GM23338 (cell line): ENCODE measurements at regions not wholly inside any gene's neighbourhood (a gene's known extent, or its start where the extent isn't known, plus 50 kb on each side); places are given as distances from the start of the nearest gene placed in this dataset.

Experiments used
- ATAC-seq: fragments of 200-7000 bp; cut with Tn5 transposase; 3 replicates; pipeline ENCODE4 v1.9.1; 2020
- DNase-seq: peaks from one replicate; pipeline ENCODE4 v3.0.0-alpha.2; 2015; ENCODE audit warnings: low spot score
- H2AFZ ChIP-seq: fragments of 200-600 bp; sonication (generic); 2 replicates; pipeline ENCODE4 v1.8.0; 2016; ENCODE audit warnings: antibody characterized with exemption, mild to moderate bottlenecking, moderate library complexity
- H3F3A ChIP-seq: fragments of 200-600 bp; sonication (generic); replicated peaks from 2 replicates; pipeline ENCODE4 v1.8.0; 2017; ENCODE audit warnings: antibody characterized with exemption, mixed run types, low read depth
- H3K27ac ChIP-seq: fragments of 200-600 bp; sonication (generic); 2 replicates; pipeline ENCODE4 v1.6.1; 2016; ENCODE audit warnings: low read depth
- H3K27me3 ChIP-seq: fragments of 200-600 bp; sonication (generic); 2 replicates; pipeline ENCODE4 v1.8.0; 2016; ENCODE audit warnings: mild to moderate bottlenecking, mixed run types, moderate library complexity; ENCODE audit not compliant: insufficient read depth
- H3K36me3 ChIP-seq: fragments of 200-600 bp; sonication (generic); 2 replicates; pipeline ENCODE4 v1.8.0; 2016; ENCODE audit warnings: mild to moderate bottlenecking; ENCODE audit not compliant: insufficient read depth
- H3K4me1 ChIP-seq: fragments of 200-600 bp; sonication (generic); 2 replicates; pipeline ENCODE4 v1.8.0; 2016; ENCODE audit warnings: mild to moderate bottlenecking, moderate library complexity; ENCODE audit not compliant: insufficient read depth
- H3K4me2 ChIP-seq: fragments of 200-600 bp; sonication (generic); 2 replicates; pipeline ENCODE4 v1.7.1; 2017; ENCODE audit warnings: mixed run types
- H3K4me3 ChIP-seq: fragments of 200-600 bp; sonication (generic); 2 replicates; pipeline ENCODE4 v1.6.1; 2016; ENCODE audit warnings: mixed run types
- H3K79me2 ChIP-seq: fragments of 200-600 bp; sonication (generic); replicated peaks from 2 replicates; pipeline ENCODE4 v1.8.0; 2017; ENCODE audit warnings: mild to moderate bottlenecking; ENCODE audit not compliant: insufficient read depth
- H3K9me2 ChIP-seq: fragments of 200-600 bp; sonication (generic); 2 replicates; pipeline ENCODE4 v1.8.0; 2017; ENCODE audit not compliant: insufficient read depth
- H4K20me1 ChIP-seq: fragments of 200-600 bp; sonication (generic); replicated peaks from 2 replicates; pipeline ENCODE4 v1.8.0; 2017; ENCODE audit warnings: mild to moderate bottlenecking; ENCODE audit not compliant: insufficient read depth
- H3K27ac Mint-ChIP-seq: 2 replicates; pipeline ENCODE4 v1.8.0; 2020; ENCODE audit warnings: inconsistent platforms, mild to moderate bottlenecking, moderate library complexity, mixed read lengths
- H3K27me3 Mint-ChIP-seq: 3 replicates; pipeline ENCODE4 v1.8.0; 2022; ENCODE audit warnings: low read depth, mild to moderate bottlenecking, moderate library complexity, mixed read lengths, inconsistent platforms; ENCODE audit not compliant: insufficient read depth, poor library complexity
- H3K36me3 Mint-ChIP-seq: 3 replicates; pipeline ENCODE4 v1.8.0; 2021; ENCODE audit warnings: low read depth, mild to moderate bottlenecking, inconsistent platforms, moderate library complexity, mixed read lengths
- H3K4me1 Mint-ChIP-seq: 3 replicates; pipeline ENCODE4 v1.8.0; 2020; ENCODE audit warnings: mild to moderate bottlenecking, inconsistent platforms, mixed read lengths
- H3K4me3 Mint-ChIP-seq: 3 replicates; pipeline ENCODE4 v1.8.0; 2021; ENCODE audit warnings: moderate library complexity, mild to moderate bottlenecking, inconsistent platforms, mixed read lengths
- H3K9me3 Mint-ChIP-seq: 3 replicates; pipeline ENCODE4 v1.8.0; 2020; ENCODE audit warnings: moderate library complexity, mild to moderate bottlenecking, inconsistent platforms, mixed read lengths
- CREB1 ChIP-seq: fragments of 250-450 bp; sonication (Bioruptor Pico); IDR thresholded peaks from 2 replicates; pipeline ENCODE4 v1.5.0; 2020; ENCODE audit warnings: low read depth, mild to moderate bottlenecking, moderate library complexity
- EZH2 ChIP-seq: fragments of 200-600 bp; sonication (generic); IDR thresholded peaks from one replicate; pipeline ENCODE4 v1.8.0; 2017; ENCODE audit warnings: antibody characterized with exemption, mild to moderate bottlenecking, low read depth; ENCODE audit not compliant: unreplicated experiment
- EZH2phosphoT487 ChIP-seq: fragments of 200-600 bp; sonication (generic); IDR thresholded peaks from one replicate; pipeline ENCODE4 v1.8.1; 2018; ENCODE audit warnings: antibody characterized with exemption; ENCODE audit not compliant: unreplicated experiment
- JUNB ChIP-seq: IDR thresholded peaks from one replicate; pipeline ENCODE4 v1.6.1; 2016; ENCODE audit warnings: antibody characterized with exemption; ENCODE audit not compliant: unreplicated experiment
- NANOG ChIP-seq: IDR thresholded peaks from 2 replicates; pipeline ENCODE4 v1.6.1; 2016; ENCODE audit warnings: antibody characterized with exemption, borderline replicate concordance
- POLR2AphosphoS5 ChIP-seq: IDR thresholded peaks from 2 replicates; pipeline ENCODE4 v1.6.1; 2016; ENCODE audit warnings: antibody characterized with exemption, low read depth
- STAT1 ChIP-seq: IDR thresholded peaks from one replicate; pipeline ENCODE4 v1.6.1; 2016; ENCODE audit warnings: antibody characterized with exemption; ENCODE audit not compliant: unreplicated experiment
- ZNF114 ChIP-seq: fragments of 250-450 bp; sonication (Bioruptor Pico); IDR thresholded peaks from 2 replicates; pipeline ENCODE4 v1.5.0; 2020; ENCODE audit warnings: mild to moderate bottlenecking, moderate library complexity
- ZNF331 ChIP-seq: fragments of 250-450 bp; sonication (Bioruptor Pico); IDR thresholded peaks from 2 replicates; pipeline ENCODE4 v1.5.0; 2020; ENCODE audit warnings: low read depth, mild to moderate bottlenecking, moderate library complexity
- TF ChIP-seq, protein P1 (sequence below): fragments of 250-450 bp; sonication (Bioruptor Pico); IDR thresholded peaks from 2 replicates; pipeline ENCODE4 v1.5.0; 2020; ENCODE audit warnings: mild to moderate bottlenecking, moderate library complexity
- TF ChIP-seq, protein P2 (sequence below): IDR thresholded peaks from 2 replicates; pipeline ENCODE4 v1.6.1; 2016; ENCODE audit warnings: antibody characterized with exemption
- TF ChIP-seq, protein P3 (sequence below): IDR thresholded peaks from one replicate; pipeline ENCODE4 v1.6.1; 2018; ENCODE audit warnings: antibody characterized with exemption; ENCODE audit not compliant: unreplicated experiment
- TF ChIP-seq, protein P4 (sequence below), 2 experiments: fragments of 200-600 bp in 1 of 2; sonication (generic) in 1 of 2; conservative IDR thresholded peaks; 2 replicates each; pipeline versions ENCODE4 v1.5.1 to v1.6.1; 2016 to 2017; ENCODE audit warnings: antibody characterized with exemption in 2 of 2, low read depth in 2 of 2, mild to moderate bottlenecking in 2 of 2, moderate library complexity in 1 of 2

DNA sequence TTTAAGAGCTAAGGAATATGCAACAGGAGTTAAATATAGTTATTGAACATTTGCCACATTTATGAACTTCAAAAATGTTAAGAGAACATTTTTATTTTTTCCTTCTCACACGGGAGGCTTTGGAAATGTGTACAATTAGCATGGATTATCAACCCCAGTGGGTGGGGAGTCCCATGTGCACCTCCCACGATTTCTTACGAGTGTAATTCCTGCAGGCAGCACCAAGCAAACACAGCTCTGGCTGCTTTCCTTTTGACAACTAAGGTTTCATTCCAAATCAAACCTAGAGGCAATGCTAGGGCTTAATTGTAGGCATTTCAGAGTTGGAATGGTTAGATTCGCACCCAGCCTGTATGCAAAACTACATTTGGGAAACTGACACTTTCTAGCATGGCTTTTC is 460.9 kb downstream of the METTL15 start:
- no peak overlapping the region for H3K27ac Mint-ChIP-seq
- Histone ChIP-seq H3K36me3 (no peaks in the 10 kb centered on the region), H3K9me2 (peaks cover 4% of the 10 kb centered on the region; the same call in 1 of the 2 replicates), H2AFZ (no peak overlapping the region), H3F3A (no peaks in the 10 kb centered on the region), H3K4me3 (no peak overlapping the region), H3K4me1 (no peaks in the 10 kb centered on the region), H3K4me2 (no peak overlapping the region), H3K27me3 (no peaks in the 10 kb centered on the region), H3K79me2 (no peaks in the 10 kb centered on the region), H4K20me1 (no peaks in the 10 kb centered on the region), H3K27ac (no peak overlapping the region)
- TF ChIP-seq, protein P1, sequence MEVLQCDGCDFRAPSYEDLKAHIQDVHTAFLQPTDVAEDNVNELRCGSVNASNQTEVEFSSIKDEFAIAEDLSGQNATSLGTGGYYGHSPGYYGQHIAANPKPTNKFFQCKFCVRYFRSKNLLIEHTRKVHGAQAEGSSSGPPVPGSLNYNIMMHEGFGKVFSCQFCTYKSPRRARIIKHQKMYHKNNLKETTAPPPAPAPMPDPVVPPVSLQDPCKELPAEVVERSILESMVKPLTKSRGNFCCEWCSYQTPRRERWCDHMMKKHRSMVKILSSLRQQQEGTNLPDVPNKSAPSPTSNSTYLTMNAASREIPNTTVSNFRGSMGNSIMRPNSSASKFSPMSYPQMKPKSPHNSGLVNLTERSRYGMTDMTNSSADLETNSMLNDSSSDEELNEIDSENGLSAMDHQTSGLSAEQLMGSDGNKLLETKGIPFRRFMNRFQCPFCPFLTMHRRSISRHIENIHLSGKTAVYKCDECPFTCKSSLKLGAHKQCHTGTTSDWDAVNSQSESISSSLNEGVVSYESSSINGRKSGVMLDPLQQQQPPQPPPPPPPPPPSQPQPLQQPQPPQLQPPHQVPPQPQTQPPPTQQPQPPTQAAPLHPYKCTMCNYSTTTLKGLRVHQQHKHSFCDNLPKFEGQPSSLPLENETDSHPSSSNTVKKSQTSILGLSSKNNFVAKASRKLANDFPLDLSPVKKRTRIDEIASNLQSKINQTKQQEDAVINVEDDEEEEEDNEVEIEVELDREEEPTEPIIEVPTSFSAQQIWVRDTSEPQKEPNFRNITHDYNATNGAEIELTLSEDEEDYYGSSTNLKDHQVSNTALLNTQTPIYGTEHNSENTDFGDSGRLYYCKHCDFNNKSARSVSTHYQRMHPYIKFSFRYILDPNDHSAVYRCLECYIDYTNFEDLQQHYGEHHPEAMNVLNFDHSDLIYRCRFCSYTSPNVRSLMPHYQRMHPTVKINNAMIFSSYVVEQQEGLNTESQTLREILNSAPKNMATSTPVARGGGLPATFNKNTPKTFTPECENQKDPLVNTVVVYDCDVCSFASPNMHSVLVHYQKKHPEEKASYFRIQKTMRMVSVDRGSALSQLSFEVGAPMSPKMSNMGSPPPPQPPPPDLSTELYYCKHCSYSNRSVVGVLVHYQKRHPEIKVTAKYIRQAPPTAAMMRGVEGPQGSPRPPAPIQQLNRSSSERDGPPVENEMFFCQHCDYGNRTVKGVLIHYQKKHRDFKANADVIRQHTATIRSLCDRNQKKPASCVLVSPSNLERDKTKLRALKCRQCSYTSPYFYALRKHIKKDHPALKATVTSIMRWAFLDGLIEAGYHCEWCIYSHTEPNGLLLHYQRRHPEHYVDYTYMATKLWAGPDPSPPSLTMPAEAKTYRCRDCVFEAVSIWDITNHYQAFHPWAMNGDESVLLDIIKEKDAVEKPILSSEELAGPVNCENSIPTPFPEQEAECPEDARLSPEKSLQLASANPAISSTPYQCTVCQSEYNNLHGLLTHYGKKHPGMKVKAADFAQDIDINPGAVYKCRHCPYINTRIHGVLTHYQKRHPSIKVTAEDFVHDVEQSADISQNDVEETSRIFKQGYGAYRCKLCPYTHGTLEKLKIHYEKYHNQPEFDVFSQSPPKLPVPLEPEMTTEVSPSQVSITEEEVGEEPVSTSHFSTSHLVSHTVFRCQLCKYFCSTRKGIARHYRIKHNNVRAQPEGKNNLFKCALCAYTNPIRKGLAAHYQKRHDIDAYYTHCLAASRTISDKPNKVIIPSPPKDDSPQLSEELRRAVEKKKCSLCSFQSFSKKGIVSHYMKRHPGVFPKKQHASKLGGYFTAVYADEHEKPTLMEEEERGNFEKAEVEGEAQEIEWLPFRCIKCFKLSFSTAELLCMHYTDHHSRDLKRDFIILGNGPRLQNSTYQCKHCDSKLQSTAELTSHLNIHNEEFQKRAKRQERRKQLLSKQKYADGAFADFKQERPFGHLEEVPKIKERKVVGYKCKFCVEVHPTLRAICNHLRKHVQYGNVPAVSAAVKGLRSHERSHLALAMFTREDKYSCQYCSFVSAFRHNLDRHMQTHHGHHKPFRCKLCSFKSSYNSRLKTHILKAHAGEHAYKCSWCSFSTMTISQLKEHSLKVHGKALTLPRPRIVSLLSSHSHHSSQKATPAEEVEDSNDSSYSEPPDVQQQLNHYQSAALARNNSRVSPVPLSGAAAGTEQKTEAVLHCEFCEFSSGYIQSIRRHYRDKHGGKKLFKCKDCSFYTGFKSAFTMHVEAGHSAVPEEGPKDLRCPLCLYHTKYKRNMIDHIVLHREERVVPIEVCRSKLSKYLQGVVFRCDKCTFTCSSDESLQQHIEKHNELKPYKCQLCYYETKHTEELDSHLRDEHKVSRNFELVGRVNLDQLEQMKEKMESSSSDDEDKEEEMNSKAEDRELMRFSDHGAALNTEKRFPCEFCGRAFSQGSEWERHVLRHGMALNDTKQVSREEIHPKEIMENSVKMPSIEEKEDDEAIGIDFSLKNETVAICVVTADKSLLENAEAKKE (CRISPR knock-in tag), result no peak
- TF ChIP-seq STAT1 (no peak), ZNF331 (CRISPR knock-in tag) (no peak), CREB1 (CRISPR knock-in tag) (no peak), EZH2 (no peak), EZH2phosphoT487 (no peak), POLR2AphosphoS5 (no peak), NANOG (no peak), ZNF114 (CRISPR knock-in tag) (no peak), JUNB (no peak)
- TF ChIP-seq, protein P2, sequence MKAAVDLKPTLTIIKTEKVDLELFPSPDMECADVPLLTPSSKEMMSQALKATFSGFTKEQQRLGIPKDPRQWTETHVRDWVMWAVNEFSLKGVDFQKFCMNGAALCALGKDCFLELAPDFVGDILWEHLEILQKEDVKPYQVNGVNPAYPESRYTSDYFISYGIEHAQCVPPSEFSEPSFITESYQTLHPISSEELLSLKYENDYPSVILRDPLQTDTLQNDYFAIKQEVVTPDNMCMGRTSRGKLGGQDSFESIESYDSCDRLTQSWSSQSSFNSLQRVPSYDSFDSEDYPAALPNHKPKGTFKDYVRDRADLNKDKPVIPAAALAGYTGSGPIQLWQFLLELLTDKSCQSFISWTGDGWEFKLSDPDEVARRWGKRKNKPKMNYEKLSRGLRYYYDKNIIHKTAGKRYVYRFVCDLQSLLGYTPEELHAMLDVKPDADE, result no peak
- TF ChIP-seq, protein P3, sequence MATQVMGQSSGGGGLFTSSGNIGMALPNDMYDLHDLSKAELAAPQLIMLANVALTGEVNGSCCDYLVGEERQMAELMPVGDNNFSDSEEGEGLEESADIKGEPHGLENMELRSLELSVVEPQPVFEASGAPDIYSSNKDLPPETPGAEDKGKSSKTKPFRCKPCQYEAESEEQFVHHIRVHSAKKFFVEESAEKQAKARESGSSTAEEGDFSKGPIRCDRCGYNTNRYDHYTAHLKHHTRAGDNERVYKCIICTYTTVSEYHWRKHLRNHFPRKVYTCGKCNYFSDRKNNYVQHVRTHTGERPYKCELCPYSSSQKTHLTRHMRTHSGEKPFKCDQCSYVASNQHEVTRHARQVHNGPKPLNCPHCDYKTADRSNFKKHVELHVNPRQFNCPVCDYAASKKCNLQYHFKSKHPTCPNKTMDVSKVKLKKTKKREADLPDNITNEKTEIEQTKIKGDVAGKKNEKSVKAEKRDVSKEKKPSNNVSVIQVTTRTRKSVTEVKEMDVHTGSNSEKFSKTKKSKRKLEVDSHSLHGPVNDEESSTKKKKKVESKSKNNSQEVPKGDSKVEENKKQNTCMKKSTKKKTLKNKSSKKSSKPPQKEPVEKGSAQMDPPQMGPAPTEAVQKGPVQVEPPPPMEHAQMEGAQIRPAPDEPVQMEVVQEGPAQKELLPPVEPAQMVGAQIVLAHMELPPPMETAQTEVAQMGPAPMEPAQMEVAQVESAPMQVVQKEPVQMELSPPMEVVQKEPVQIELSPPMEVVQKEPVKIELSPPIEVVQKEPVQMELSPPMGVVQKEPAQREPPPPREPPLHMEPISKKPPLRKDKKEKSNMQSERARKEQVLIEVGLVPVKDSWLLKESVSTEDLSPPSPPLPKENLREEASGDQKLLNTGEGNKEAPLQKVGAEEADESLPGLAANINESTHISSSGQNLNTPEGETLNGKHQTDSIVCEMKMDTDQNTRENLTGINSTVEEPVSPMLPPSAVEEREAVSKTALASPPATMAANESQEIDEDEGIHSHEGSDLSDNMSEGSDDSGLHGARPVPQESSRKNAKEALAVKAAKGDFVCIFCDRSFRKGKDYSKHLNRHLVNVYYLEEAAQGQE, result no peak
- TF ChIP-seq, protein P4, sequence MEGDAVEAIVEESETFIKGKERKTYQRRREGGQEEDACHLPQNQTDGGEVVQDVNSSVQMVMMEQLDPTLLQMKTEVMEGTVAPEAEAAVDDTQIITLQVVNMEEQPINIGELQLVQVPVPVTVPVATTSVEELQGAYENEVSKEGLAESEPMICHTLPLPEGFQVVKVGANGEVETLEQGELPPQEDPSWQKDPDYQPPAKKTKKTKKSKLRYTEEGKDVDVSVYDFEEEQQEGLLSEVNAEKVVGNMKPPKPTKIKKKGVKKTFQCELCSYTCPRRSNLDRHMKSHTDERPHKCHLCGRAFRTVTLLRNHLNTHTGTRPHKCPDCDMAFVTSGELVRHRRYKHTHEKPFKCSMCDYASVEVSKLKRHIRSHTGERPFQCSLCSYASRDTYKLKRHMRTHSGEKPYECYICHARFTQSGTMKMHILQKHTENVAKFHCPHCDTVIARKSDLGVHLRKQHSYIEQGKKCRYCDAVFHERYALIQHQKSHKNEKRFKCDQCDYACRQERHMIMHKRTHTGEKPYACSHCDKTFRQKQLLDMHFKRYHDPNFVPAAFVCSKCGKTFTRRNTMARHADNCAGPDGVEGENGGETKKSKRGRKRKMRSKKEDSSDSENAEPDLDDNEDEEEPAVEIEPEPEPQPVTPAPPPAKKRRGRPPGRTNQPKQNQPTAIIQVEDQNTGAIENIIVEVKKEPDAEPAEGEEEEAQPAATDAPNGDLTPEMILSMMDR (conservative IDR thresholded peaks at IDR 0.05; ENCODE audit: low read depth in 2 of 2), result no peak
- ATAC-seq, result no peak
- no peak for DNase-seq
- H3K4me1 Mint-ChIP-seq, result peaks cover 10% of the 10 kb centered on the region; the same call in 2 of the 3 replicates
- H3K27me3 Mint-ChIP-seq, result peaks cover 2% of the 10 kb centered on the region
- H3K36me3 Mint-ChIP-seq, result no peaks in the 10 kb centered on the region
- no peaks in the 10 kb centered on the region; the same call in 2 of the 3 replicates for H3K9me3 Mint-ChIP-seq
- no peak overlapping the region for H3K4me3 Mint-ChIP-seq
